ENCODE measurements at regions not wholly inside any gene's neighbourhood (a gene's known extent, or its start where the extent isn't known, plus 50 kb on each side); places are given as distances from the start of the nearest gene placed in this dataset.

- ChIA-PET POLR2A (no interaction called here), CTCF (no interaction called here)
- ATAC-seq (no peak), DNase-seq (no peak)
- Mint-ChIP-seq H3K27me3 (no peaks in the 10 kb centered on the region), H3K36me3 (ENCODE audit: low read depth) (no peaks in the 10 kb centered on the region), H3K4me1 (no peaks in the 10 kb centered on the region), H3K27ac (no peak overlapping the region), H3K4me3 (no peak overlapping the region), H3K9me3 (ENCODE audit: low read depth) (peaks cover 3% of the 10 kb centered on the region)
- intact Hi-C loops (cut with DNase I, micrococcal nuclease): no loop called here
Observed at GRCh38 chr4:35325908-35326453, 918.3 kb downstream of the ARAP2 start.

DNA sequence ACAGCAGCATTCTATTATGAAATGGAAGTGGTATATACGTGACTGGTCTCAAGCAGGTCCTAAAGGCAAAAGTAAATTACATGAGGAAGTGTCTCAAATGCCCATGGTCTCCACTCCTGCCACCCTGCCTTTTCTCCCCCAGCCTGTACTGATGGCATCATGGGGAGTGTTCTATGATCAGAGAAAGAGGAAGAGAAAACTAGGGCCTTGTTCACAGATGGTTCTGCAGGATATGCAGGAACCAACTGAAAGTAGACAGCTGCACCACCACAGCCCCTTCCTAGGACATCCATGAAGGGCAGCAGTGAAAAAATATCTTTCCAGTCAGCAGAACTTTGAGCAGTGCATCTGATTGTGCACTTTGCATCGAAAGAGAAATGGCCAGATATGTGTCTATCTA is 901.5 kb downstream of the ARAP2 start:
- intact Hi-C loops (cut with DNase I, micrococcal nuclease): no loop called here
- ATAC-seq: no peak
- Mint-ChIP-seq H3K27me3 (no peaks in the 10 kb centered on the region), H3K4me3 (no peak overlapping the region), H3K4me1 (no peaks in the 10 kb centered on the region), H3K36me3 (ENCODE audit: low read depth) (no peaks in the 10 kb centered on the region), H3K27ac (no peak overlapping the region), H3K9me3 (ENCODE audit: low read depth) (peaks cover 2% of the 10 kb centered on the region)
- ChIA-PET POLR2A (no interaction called here), CTCF (no interaction called here)
- no peak for DNase-seq

GRCh38 chr4:35347276-35347675 is 897.0 kb downstream of the ARAP2 start:
- H3K36me3 Mint-ChIP-seq (ENCODE audit: low read depth): no peaks in the 10 kb centered on the region
- no peaks in the 10 kb centered on the region for H3K27me3 Mint-ChIP-seq
- CTCF ChIA-PET: no interaction called here
- no peaks in the 10 kb centered on the region for H3K4me1 Mint-ChIP-seq
- DNase-seq: no peak
- H3K27ac Mint-ChIP-seq: no peak overlapping the region
- peaks cover 20% of the 10 kb centered on the region for H3K9me3 Mint-ChIP-seq (ENCODE audit: low read depth)
- H3K4me3 Mint-ChIP-seq: no peak overlapping the region
- POLR2A ChIA-PET: no interaction called here
- intact Hi-C loops (cut with DNase I, micrococcal nuclease): no loop called here
- no peak for ATAC-seq

DNA sequence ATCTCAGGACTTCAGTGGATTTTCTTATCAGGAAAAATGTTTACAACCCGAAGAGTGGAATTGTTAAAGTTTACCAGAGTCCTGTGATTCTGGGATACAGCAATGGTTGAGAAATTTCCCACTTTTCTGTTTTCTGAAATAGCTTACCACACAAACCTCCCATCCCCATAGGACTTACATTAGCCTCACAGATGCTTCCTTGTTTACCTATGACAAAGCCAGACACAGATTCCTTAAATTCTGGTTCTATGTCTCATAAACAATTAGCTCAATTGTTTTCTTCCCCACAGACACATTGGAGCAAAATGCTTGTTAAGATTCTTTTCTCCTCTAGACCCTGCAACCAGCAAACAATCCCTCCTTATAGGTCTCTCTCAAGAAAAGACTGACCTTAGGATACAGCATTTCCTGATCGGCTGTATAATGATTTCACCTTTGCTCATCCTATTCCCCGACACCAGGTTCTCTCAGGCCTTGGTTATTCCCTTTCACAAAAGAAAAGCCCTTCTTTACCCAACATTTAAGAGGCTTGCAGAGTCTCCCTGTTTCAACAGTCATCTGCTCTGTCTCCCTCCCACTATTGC is 886.2 kb downstream of the ARAP2 start:
- intact Hi-C loops (cut with DNase I, micrococcal nuclease): no loop called here
- DNase-seq (no peak), ATAC-seq (no peak)
- ChIA-PET POLR2A (no interaction called here), CTCF (no interaction called here)
- H3K27ac Mint-ChIP-seq: no peak overlapping the region
- H3K27me3 Mint-ChIP-seq: no peaks in the 10 kb centered on the region
- no peaks in the 10 kb centered on the region for H3K36me3 Mint-ChIP-seq (ENCODE audit: low read depth)
- H3K4me3 Mint-ChIP-seq: no peak overlapping the region
- peaks cover 13% of the 10 kb centered on the region for H3K9me3 Mint-ChIP-seq (ENCODE audit: low read depth)
- H3K4me1 Mint-ChIP-seq: no peaks in the 10 kb centered on the region

GRCh38 chr4:35364321-35364870 is 879.9 kb downstream of the ARAP2 start:
- no peaks in the 10 kb centered on the region for H3K4me1 Mint-ChIP-seq
- ChIA-PET CTCF (no interaction called here), POLR2A (no interaction called here)
- H3K27me3 Mint-ChIP-seq: no peaks in the 10 kb centered on the region
- H3K9me3 Mint-ChIP-seq (ENCODE audit: low read depth): peaks cover 17% of the 10 kb centered on the region
- intact Hi-C loops (cut with DNase I, micrococcal nuclease): no loop called here
- H3K4me3 Mint-ChIP-seq: no peak overlapping the region
- no peak for DNase-seq
- H3K27ac Mint-ChIP-seq: no peak overlapping the region
- no peak for ATAC-seq
- no peaks in the 10 kb centered on the region for H3K36me3 Mint-ChIP-seq (ENCODE audit: low read depth)

GRCh38 chr4:35365186-35365585 is 879.1 kb downstream of the ARAP2 start:
- Mint-ChIP-seq H3K27ac (no peak overlapping the region), H3K4me3 (no peak overlapping the region), H3K27me3 (no peaks in the 10 kb centered on the region), H3K36me3 (ENCODE audit: low read depth) (no peaks in the 10 kb centered on the region), H3K9me3 (ENCODE audit: low read depth) (peaks cover 14% of the 10 kb centered on the region), H3K4me1 (no peaks in the 10 kb centered on the region)
- POLR2A ChIA-PET: no interaction called here
- ATAC-seq: no peak
- intact Hi-C loops (cut with DNase I, micrococcal nuclease): no loop called here
- DNase-seq: no peak
- CTCF ChIA-PET: no interaction called here

DNA sequence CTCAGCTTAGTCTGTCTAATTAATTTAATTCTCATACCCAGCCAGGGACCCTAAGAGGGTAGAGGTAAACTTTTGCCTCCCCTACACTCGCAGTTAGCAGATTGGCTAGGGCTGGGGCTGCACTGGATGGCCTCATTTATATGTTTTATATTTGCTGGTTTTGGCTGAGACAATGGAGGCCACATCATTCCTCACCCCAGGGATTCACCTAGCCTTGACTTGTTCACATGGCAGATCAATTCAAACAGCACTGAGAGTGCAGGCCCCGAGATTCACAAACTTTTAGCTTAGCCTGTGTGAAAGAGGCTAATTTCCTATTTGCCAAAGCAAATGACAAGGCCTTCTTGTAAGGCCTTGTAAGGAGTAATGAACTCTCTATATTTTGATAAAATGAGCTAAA is 844.4 kb downstream of the ARAP2 start:
- Mint-ChIP-seq H3K4me3 (no peak overlapping the region), H3K27ac (no peak overlapping the region), H3K4me1 (no peaks in the 10 kb centered on the region), H3K36me3 (ENCODE audit: low read depth) (no peaks in the 10 kb centered on the region), H3K27me3 (no peaks in the 10 kb centered on the region), H3K9me3 (ENCODE audit: low read depth) (peaks cover 4% of the 10 kb centered on the region)
- DNase-seq (no peak), ATAC-seq (no peak)
- POLR2A ChIA-PET: no interaction called here
- intact Hi-C loops (cut with DNase I, micrococcal nuclease): no loop called here
- CTCF ChIA-PET: no interaction called here

DNA sequence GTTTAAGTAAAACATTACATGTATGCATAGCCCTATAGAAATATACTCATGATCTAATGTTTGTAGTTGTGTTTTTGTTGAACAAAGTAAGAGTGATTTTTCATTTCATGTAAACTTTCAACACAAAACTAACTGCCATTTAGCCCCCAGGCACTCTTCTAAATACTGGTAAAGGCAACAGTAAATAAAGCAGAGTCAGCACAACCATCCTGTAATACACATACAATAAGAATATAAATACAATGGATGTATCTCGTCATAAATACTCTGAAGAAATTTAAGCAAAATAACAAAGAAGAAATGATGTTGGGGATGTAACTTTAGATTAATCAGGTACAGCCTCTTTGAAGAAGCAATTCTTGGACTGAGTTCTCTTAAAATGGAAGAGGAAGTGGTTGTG is 821.2 kb downstream of the ARAP2 start:
- H3K4me3 Mint-ChIP-seq: no peak overlapping the region
- H3K36me3 Mint-ChIP-seq (ENCODE audit: low read depth): no peaks in the 10 kb centered on the region
- intact Hi-C loops (cut with DNase I, micrococcal nuclease): no loop called here
- H3K27ac Mint-ChIP-seq: no peak overlapping the region
- no peak for ATAC-seq
- H3K9me3 Mint-ChIP-seq (ENCODE audit: low read depth): no peaks in the 10 kb centered on the region
- DNase-seq: no peak
- ChIA-PET CTCF (no interaction called here), POLR2A (no interaction called here)
- no peaks in the 10 kb centered on the region for H3K4me1 Mint-ChIP-seq
- H3K27me3 Mint-ChIP-seq: no peaks in the 10 kb centered on the region

- H3K36me3 Mint-ChIP-seq (ENCODE audit: low read depth): no peaks in the 10 kb centered on the region
- intact Hi-C loops (cut with DNase I, micrococcal nuclease): no loop called here
- no peaks in the 10 kb centered on the region for H3K27me3 Mint-ChIP-seq
- H3K4me1 Mint-ChIP-seq: no peaks in the 10 kb centered on the region
- no peak for ATAC-seq
- peaks cover 16% of the 10 kb centered on the region for H3K9me3 Mint-ChIP-seq (ENCODE audit: low read depth)
- no peak overlapping the region for H3K4me3 Mint-ChIP-seq
- no peak for DNase-seq
- POLR2A ChIA-PET: no interaction called here
- CTCF ChIA-PET: no interaction called here
- H3K27ac Mint-ChIP-seq: no peak overlapping the region
Observed at GRCh38 chr4:35447474-35447873, 796.8 kb downstream of the ARAP2 start.

GRCh38 chr4:35459045-35459444 is 785.3 kb downstream of the ARAP2 start:
- ATAC-seq (no peak), DNase-seq (no peak)
- no peaks in the 10 kb centered on the region for H3K27me3 Mint-ChIP-seq
- intact Hi-C loops (cut with DNase I, micrococcal nuclease): no loop called here
- POLR2A ChIA-PET: no interaction called here
- H3K4me1 Mint-ChIP-seq: no peaks in the 10 kb centered on the region
- CTCF ChIA-PET: no interaction called here
- H3K9me3 Mint-ChIP-seq (ENCODE audit: low read depth): peaks cover 16% of the 10 kb centered on the region
- no peak overlapping the region for H3K4me3 Mint-ChIP-seq
- H3K36me3 Mint-ChIP-seq (ENCODE audit: low read depth): no peaks in the 10 kb centered on the region
- no peak overlapping the region for H3K27ac Mint-ChIP-seq

GRCh38 chr4:35461931-35462659 is 782.2 kb downstream of the ARAP2 start:
- CTCF ChIA-PET: no interaction called here

DNA sequence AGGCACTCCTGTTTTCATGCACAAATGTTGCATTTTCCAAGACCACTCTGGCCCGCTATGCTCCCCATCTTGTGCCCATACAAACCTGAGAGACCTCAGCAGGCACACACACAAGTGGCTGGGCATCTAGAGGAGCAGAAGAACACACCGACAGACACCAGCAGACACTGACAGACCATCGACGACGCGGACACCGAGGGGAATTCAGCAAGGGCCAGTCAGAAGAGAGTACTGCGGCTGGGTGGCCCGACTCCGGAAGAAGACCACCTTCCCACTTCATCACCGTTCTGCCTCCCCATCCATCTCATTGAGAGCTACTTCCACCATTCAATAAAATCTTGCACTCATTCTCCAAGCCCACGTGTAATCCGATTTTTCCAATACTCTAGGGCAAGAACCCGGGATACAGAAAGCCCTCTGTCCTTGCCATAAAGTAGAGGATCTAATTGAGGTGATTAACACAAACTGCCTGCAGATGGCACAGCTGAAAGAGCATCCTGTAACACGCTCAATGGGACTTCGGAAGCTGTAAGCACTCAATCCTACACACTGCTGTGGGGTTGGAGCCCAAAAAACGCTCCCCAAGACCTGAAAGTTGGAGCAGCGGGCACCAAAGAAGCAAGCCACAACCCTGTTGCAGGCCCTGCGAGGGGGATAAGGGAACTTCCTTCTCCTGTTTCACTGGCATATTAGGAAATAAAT is 780.9 kb downstream of the ARAP2 start:
- no peak for ATAC-seq
- no peak for DNase-seq
- ChIA-PET POLR2A (no interaction called here), CTCF (no interaction called here)
- intact Hi-C loops (cut with DNase I, micrococcal nuclease): no loop called here
- H3K4me1 Mint-ChIP-seq: no peaks in the 10 kb centered on the region
- no peak overlapping the region for H3K27ac Mint-ChIP-seq
- H3K36me3 Mint-ChIP-seq (ENCODE audit: low read depth): no peaks in the 10 kb centered on the region
- H3K9me3 Mint-ChIP-seq (ENCODE audit: low read depth): peaks cover 16% of the 10 kb centered on the region
- no peaks in the 10 kb centered on the region for H3K27me3 Mint-ChIP-seq
- H3K4me3 Mint-ChIP-seq: no peak overlapping the region

More at GRCh38 chr4:35461931-35462659, 782.2 kb downstream of the ARAP2 start:
- Mint-ChIP-seq H3K4me3 (no peak overlapping the region), H3K27me3 (no peaks in the 10 kb centered on the region), H3K36me3 (ENCODE audit: low read depth) (no peaks in the 10 kb centered on the region), H3K4me1 (no peaks in the 10 kb centered on the region), H3K9me3 (ENCODE audit: low read depth) (peaks cover 16% of the 10 kb centered on the region), H3K27ac (no peak overlapping the region)
- ATAC-seq (no peak), DNase-seq (no peak)
- intact Hi-C loops (cut with DNase I, micrococcal nuclease): no loop called here
- POLR2A ChIA-PET: no interaction called here
